K562 (cell line): ENCODE measurements at regions not wholly inside any gene's neighbourhood (a gene's known extent, or its start where the extent isn't known, plus 50 kb on each side); places are given as distances from the start of the nearest gene placed in this dataset.

ENCODE experiments used
- ATAC-seq: fragments of 200-7000 bp; cut with Tn5 transposase; 3 replicates; pipeline ENCODE4 v1.9.1; 2020; ENCODE audit warnings: moderate library complexity
- BruUV-seq: library from RNA; stranded (reverse); fragments of 400-500 nt; replicated peaks from 2 replicates; lab custom pipeline; 2021; lab: Mats Ljungman, UMichigan
- CTCF ChIA-PET: fragments of 300-600 bp; formaldehyde crosslinking; extraction: SDS; loops from one replicate; lab custom pipeline; 2021; ENCODE audit warnings: low intra/inter-chr PET ratio; lab: Yijun Ruan, JAX
- POLR2A ChIA-PET: fragments of 300-600, 350-650 bp; sonication (Branson Sonifier 250); formaldehyde crosslinking; extraction: SDS; loops from one replicate; lab custom pipeline; 2021; ENCODE audit warnings: antibody characterized with exemption, inconsistent platforms; lab: Yijun Ruan, JAX
- DNase-seq, 4 experiments: peaks; one replicate each; pipeline versions ENCODE4 v3.0.0 to v3.0.0-alpha.2; 2011 to 2018; ENCODE audit warnings: low spot score in 3 of 4, mixed read lengths in 3 of 4; ENCODE audit errors: extremely low read depth in 1 of 4
- FAIRE-seq: peaks from 2 replicates; lab custom pipeline; 2011; peaks lifted over from hg19 to GRCh38; lab: Jason Lieb, UNC
- H2AFZ ChIP-seq: 2 replicates; pipeline ENCODE4 v1.6.0; 2011; ENCODE audit warnings: low read depth, low read length, control low read depth, inconsistent platforms
- H3K27ac ChIP-seq: fragments of 200-600 bp; 3 replicates; pipeline ENCODE4 v1.8.0; 2011; ENCODE audit warnings: low read depth, mild to moderate bottlenecking, control low read depth, inconsistent platforms, low read length, moderate library complexity, mixed read lengths; ENCODE audit errors: extremely low read depth
- H3K27me3 ChIP-seq, 2 experiments: fragments of 300-600 bp in 1 of 2; 2 replicates in 1 of 2; 3 replicates in 1 of 2; pipeline versions ENCODE4 v1.6.0 to v1.8.0; 2011; ENCODE audit warnings: inconsistent platforms in 2 of 2, low read length in 2 of 2, mild to moderate bottlenecking in 1 of 2, mixed read lengths in 1 of 2, moderate library complexity in 1 of 2; ENCODE audit not compliant: control insufficient read depth in 2 of 2, insufficient read depth in 2 of 2
- H3K36me3 ChIP-seq: fragments of 300-600 bp; 3 replicates; pipeline ENCODE4 v1.8.0; 2011; ENCODE audit warnings: mild to moderate bottlenecking, low read length, inconsistent platforms; ENCODE audit not compliant: control insufficient read depth, insufficient read depth
- H3K4me1 ChIP-seq, 2 experiments: fragments of 200-600 bp in 1 of 2; replicated peaks in 1 of 2; 2 replicates in 1 of 2; 3 replicates in 1 of 2; pipeline versions ENCODE4 v1.5.1 to v1.8.0; 2011; ENCODE audit warnings: inconsistent platforms in 2 of 2, low read length in 2 of 2, mild to moderate bottlenecking in 1 of 2, mixed read lengths in 1 of 2, moderate library complexity in 1 of 2; ENCODE audit not compliant: control insufficient read depth in 2 of 2, insufficient read depth in 2 of 2
- H3K4me2 ChIP-seq: 2 replicates; pipeline ENCODE4 v1.6.1; 2011; ENCODE audit warnings: low read length, control low read depth, inconsistent platforms, mixed read lengths; ENCODE audit not compliant: insufficient read depth
- H3K4me3 ChIP-seq: fragments of 200-600 bp; sonication (generic), shearing (Covaris generic); 2 replicates; pipeline ENCODE4 v1.5.1; 2016; ENCODE audit warnings: control low read depth, inconsistent platforms
- H3K79me2 ChIP-seq: fragments of 200-600 bp; 3 replicates; pipeline ENCODE4 v1.8.0; 2011; ENCODE audit warnings: low read length, inconsistent platforms; ENCODE audit not compliant: control insufficient read depth, insufficient read depth
- H3K9ac ChIP-seq, 2 experiments: 2 replicates each; pipeline versions ENCODE4 v1.6.0 to v1.6.1; 2011; ENCODE audit warnings: low read depth in 2 of 2, low read length in 2 of 2, control low read depth in 1 of 2, inconsistent platforms in 1 of 2, mild to moderate bottlenecking in 1 of 2, mixed read lengths in 1 of 2; ENCODE audit not compliant: insufficient read depth in 1 of 2
- H3K9me1 ChIP-seq: one replicate; pipeline ENCODE4 v1.6.0; 2011; ENCODE audit warnings: inconsistent platforms, mild to moderate bottlenecking, low read length, moderate library complexity; ENCODE audit not compliant: control insufficient read depth, insufficient read depth
- H3K9me3 ChIP-seq: replicated peaks from 2 replicates; pipeline ENCODE4 v1.5.1; 2011; ENCODE audit warnings: low read depth, low read length, inconsistent platforms; ENCODE audit not compliant: control insufficient read depth, insufficient read depth
- H4K20me1 ChIP-seq: replicated peaks from 2 replicates; pipeline ENCODE4 v1.6.1; 2011; ENCODE audit warnings: low read length, inconsistent platforms, mixed read lengths; ENCODE audit not compliant: control insufficient read depth, insufficient read depth
- KDM1A ChIP-seq, 2 experiments: fragments of 450-650 bp; IDR thresholded peaks; 2 replicates each; pipeline ENCODE4 v1.6.1; 2016; ENCODE audit warnings: mild to moderate bottlenecking in 2 of 2
- NCOR1 ChIP-seq: fragments of 450-650 bp; IDR thresholded peaks from 2 replicates; pipeline ENCODE4 v1.6.1; 2016; ENCODE audit warnings: mild to moderate bottlenecking, moderate library complexity
- NFIX ChIP-seq: fragments of 250-450 bp; sonication (Bioruptor Pico); IDR thresholded peaks from 2 replicates; pipeline ENCODE4 v1.4.0; 2020; ENCODE audit warnings: low read depth, mild to moderate bottlenecking, moderate library complexity
- SRF ChIP-seq, 2 experiments: fragments of 250-450, 450-650 bp in 1 of 2; sonication (Bioruptor Pico) in 1 of 2; sonication (generic) in 1 of 2; formaldehyde crosslinking; IDR thresholded peaks; 2 replicates each; pipeline versions ENCODE4 v1.5.0 to v1.5.1; 2020 to 2022; ENCODE audit warnings: mild to moderate bottlenecking in 1 of 2, missing genetic modification reagents in 1 of 2
- ZNF445 ChIP-seq: fragments of 250-450 bp; sonication (Bioruptor Pico); IDR thresholded peaks from 2 replicates; pipeline ENCODE4 v1.4.0; 2020; ENCODE audit warnings: low read depth, mild to moderate bottlenecking, moderate library complexity
- WGBS: fragments of 100-300 bp; shearing (Covaris generic); methylation state at CpG from one replicate; pipeline ENCODE4 v1.1.6; 2016; ENCODE audit warnings: low coverage, mixed read lengths; ENCODE audit not compliant: insufficient coverage; ENCODE audit errors: missing lambda C conversion rate; 5-methylcytosine and 5-hydroxymethylcytosine counted together
- in situ Hi-C: fragments of 300-500 bp; cut with MboI; formaldehyde crosslinking; loops from 4 replicates; pipeline ENCODE4 v1.15.0; 2018; ENCODE audit warnings: inconsistent platforms, mixed read lengths
- intact Hi-C: fragments of 100-400 bp; cut with micrococcal nuclease; formaldehyde crosslinking; loops from 2 replicates; pipeline ENCODE4 v1.14.2; 2022
- TF ChIP-seq, protein P1 (sequence below), 2 experiments: fragments of 450-650 bp; IDR thresholded peaks; 2 replicates each; pipeline ENCODE4 v1.6.1; 2016; ENCODE audit warnings: mild to moderate bottlenecking in 2 of 2, borderline replicate concordance in 1 of 2, low read depth in 1 of 2, moderate library complexity in 1 of 2

DNA sequence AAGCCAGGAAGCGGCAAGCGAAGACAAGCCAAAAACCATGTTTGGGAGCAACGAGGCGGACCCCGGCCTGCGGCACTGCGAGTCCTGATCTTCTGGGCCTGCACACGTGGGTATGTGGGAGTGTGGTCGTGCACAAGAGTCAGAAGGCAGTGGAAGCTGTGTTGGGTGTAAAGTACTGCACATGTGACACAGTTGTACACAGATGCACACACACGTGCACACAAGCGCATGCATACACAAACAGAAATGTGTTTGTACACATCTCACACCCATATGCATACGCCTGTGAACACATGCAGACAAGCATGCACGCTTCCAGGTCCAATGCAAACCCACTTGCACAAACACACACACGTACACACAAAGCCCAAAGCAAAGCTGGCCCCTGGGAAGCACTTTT is 52.6 kb upstream of the SLCO4A1 start:
- no peaks in the 10 kb centered on the region for H3K9me1 ChIP-seq
- ATAC-seq = no peak
- H3K4me3 ChIP-seq = no peak overlapping the region
- H3K27ac ChIP-seq = no peak overlapping the region
- ChIA-PET POLR2A (no interaction called here), CTCF (no interaction called here)
- no TSS peak for BruUV-seq
- peaks cover 22 to 96% of the 10 kb centered on the region in 2 experiments for H3K27me3 ChIP-seq
- FAIRE-seq = no peak
- 3% methylated on average over 14 of the region's 14 CpGs for WGBS
- in situ Hi-C loops = no loop called here
- DNase-seq = no peak
- H4K20me1 ChIP-seq = peaks cover 7% of the 10 kb centered on the region; the same call in 1 of the 2 replicates
- intact Hi-C loops = no loop called here
- H3K4me2 ChIP-seq = no peak overlapping the region
- no peaks in the 10 kb centered on the region for H3K79me2 ChIP-seq
- H3K36me3 ChIP-seq = no peaks in the 10 kb centered on the region
- H3K9ac ChIP-seq = no peak overlapping the region
- H3K9me3 ChIP-seq = no peaks in the 10 kb centered on the region
- no peak for TF ChIP-seq NFIX (CRISPR knock-in tag)
- no peak for TF ChIP-seq NCOR1
- TF ChIP-seq KDM1A (IDR thresholded peaks at IDR 0.05) = peak in 1 of 2 experiments; percentile 50; a peak in 1 of 4 replicates
- TF ChIP-seq, protein P1, sequence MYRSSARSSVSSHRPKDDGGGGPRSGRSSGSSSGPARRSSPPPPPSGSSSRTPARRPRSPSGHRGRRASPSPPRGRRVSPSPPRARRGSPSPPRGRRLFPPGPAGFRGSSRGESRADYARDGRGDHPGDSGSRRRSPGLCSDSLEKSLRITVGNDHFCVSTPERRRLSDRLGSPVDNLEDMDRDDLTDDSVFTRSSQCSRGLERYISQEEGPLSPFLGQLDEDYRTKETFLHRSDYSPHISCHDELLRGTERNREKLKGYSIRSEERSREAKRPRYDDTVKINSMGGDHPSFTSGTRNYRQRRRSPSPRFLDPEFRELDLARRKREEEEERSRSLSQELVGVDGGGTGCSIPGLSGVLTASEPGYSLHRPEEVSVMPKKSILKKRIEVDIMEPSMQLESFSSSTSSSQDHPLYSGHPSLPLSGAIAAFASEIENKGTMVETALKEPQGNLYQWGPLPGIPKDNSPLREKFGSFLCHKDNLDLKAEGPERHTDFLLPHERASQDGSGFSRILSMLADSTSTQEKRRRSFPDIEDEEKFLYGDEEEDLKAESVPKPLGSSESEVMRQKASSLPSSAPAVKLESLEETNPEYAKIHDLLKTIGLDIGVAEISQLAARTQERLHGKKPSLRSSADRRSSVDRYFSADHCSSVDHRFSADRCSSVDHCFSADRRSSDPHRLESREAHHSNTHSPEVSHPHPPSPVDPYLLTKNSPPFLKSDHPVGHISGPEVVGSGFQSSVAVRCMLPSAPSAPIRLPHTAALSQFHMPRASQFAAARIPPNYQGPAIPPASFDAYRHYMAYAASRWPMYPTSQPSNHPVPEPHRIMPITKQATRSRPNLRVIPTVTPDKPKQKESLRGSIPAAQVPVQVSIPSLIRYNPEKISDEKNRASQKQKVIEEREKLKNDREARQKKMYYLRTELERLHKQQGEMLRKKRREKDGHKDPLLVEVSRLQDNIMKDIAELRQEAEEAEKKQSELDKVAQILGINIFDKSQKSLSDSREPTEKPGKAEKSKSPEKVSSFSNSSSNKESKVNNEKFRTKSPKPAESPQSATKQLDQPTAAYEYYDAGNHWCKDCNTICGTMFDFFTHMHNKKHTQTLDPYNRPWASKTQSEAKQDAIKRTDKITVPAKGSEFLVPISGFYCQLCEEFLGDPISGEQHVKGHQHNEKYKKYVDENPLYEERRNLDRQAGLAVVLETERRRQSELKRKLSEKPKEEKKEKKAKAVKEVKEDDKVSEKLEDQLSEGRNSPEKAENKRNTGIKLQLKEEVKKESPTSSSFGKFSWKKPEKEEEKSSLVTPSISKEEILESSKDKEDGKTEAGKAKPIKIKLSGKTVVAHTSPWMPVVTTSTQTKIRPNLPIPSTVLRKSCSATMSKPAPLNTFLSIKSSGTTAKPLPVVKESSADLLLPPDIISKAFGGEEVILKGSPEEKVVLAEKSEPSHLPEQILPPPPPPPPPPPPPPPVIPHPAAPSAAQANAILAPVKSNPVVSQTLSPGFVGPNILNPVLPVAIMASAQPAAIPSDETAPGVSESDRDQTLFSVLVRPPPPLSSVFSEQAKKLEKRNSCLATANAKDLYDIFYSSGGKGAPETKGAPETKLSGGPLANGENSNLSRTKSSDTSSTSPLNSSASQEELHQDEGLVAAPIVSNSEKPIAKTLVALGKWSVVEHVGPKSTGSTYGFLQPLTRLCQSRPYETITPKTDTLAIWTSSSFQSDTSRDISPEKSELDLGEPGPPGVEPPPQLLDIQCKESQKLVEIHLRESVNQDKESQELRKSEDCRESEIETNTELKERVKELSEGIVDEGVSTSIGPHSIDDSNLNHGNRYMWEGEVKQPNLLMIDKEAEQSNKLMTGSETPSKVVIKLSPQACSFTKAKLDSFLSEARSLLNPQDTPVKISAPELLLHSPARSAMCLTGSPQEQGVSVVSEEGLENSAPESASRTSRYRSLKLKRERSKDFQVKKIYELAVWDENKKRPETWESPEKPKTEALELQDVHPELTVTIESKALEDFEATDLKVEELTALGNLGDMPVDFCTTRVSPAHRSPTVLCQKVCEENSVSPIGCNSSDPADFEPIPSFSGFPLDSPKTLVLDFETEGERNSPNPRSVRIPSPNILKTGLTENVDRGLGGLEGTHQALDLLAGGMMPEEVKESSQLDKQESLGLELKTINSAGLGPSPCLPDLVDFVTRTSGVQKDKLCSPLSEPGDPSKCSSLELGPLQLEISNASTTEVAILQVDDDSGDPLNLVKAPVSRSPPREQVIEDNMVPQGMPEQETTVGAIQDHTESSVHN (IDR thresholded peaks at IDR 0.05; ENCODE audit: borderline replicate concordance in 1 of 2, low read depth in 1 of 2) = no peak
- TF ChIP-seq SRF (CRISPR knock-in tag; IDR thresholded peaks at IDR 0.05) = no peak
- TF ChIP-seq ZNF445 (CRISPR knock-in tag) = no peak
- no peak overlapping the region for H2AFZ ChIP-seq
- peaks cover 0 to 18% of the 10 kb centered on the region in 2 experiments; a peak in 2 of 5 replicates for H3K4me1 ChIP-seq
